ENCODE measurements at regions not wholly inside any gene's neighbourhood (a gene's known extent, or its start where the extent isn't known, plus 50 kb on each side); places are given as distances from the start of the nearest gene placed in this dataset.

GRCh38 chr3:66106788-66107187, 68.1 kb upstream of the MAGI1 start:
- DNase-seq = no peak
- TF ChIP-seq GATA1 (IDR thresholded peaks at IDR 0.05; ENCODE audit: low read depth, low read length) (no peak), POLR2A (IDR thresholded peaks at IDR 0.05; ENCODE audit: low read length) (no peak)

DNA sequence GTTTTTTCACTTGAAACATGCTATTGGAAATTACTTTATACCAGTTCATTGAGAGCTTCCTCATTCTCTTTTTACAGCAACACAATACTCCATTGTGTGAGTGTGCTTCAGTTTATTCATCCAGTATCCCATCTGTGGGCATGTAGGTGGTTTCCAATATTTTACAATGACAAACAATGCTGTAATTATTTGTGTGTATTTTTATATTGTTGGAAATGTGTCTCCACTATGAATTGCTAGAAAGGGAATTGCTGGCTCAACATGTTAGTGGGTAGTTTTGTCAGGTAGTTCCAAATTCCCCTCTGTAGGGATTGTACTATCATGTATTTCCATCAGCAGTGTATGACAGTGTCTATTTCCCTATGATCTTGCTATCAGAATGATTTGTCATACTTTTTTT, 65.8 kb upstream of the MAGI1 start:
- DNase-seq = no peak

GRCh38 chr3:66103729-66104128, 65.0 kb upstream of the MAGI1 start:
- TF ChIP-seq POLR2A (IDR thresholded peaks at IDR 0.05; ENCODE audit: low read length) (no peak), GATA1 (IDR thresholded peaks at IDR 0.05; ENCODE audit: low read depth, low read length) (no peak)

More for the DNA sequence above, 65.8 kb upstream of the MAGI1 start:
- TF ChIP-seq GATA1 (IDR thresholded peaks at IDR 0.05; ENCODE audit: low read depth, low read length) (no peak), POLR2A (IDR thresholded peaks at IDR 0.05; ENCODE audit: low read length) (no peak)

DNA sequence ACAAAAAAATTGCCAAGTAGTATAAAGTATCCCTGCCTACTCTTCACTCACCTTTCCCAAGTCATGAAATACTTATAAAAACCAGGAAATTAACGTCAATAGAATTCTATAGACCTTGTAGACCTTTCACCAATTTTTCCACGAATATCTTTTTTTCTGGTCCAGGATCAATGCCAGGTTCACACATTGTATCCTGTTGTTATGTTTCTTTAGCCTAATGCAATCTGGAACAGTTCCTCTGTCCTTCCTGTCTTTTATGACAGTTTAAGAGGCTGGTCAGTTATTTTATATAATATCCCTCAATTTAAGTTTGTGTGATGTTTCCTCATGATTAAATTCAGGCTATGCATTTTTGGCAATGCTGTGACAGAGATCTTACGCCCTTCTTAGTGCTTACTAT, 63.2 kb upstream of the MAGI1 start:
- DNase-seq = no peak
- TF ChIP-seq POLR2A (IDR thresholded peaks at IDR 0.05; ENCODE audit: low read length) = no peak
- no peak for TF ChIP-seq GATA1 (IDR thresholded peaks at IDR 0.05; ENCODE audit: low read depth, low read length)

More at GRCh38 chr3:66103729-66104128, 65.0 kb upstream of the MAGI1 start:
- no peak for DNase-seq

GRCh38 chr3:66099541-66100065, 60.9 kb upstream of the MAGI1 start:
- TF ChIP-seq POLR2A (IDR thresholded peaks at IDR 0.05; ENCODE audit: low read length) (no peak), GATA1 (IDR thresholded peaks at IDR 0.05; ENCODE audit: low read depth, low read length) (no peak)
- no peak for DNase-seq

DNA sequence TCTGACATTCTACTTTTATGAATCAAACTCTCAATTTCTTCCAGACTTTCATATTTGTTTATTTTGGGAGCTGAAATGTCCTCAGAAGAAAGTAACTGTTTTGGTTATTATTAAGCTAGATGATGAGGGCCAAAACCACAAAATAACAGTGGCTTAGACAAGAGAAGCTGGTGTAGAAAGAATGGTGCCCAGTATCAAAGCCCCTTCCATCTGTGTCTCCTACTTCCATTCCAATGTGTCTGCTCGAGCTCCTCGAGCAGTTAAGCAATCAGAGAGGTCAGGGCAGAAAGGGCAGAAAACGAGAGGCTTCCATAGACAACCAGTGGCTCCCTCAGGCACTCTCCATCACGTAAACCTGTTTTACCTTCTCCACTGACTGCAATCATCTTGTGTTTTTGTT, 59.7 kb upstream of the MAGI1 start:
- DNase-seq = no peak
- TF ChIP-seq POLR2A (IDR thresholded peaks at IDR 0.05; ENCODE audit: low read length) (no peak), GATA1 (IDR thresholded peaks at IDR 0.05; ENCODE audit: low read depth, low read length) (no peak)

DNA sequence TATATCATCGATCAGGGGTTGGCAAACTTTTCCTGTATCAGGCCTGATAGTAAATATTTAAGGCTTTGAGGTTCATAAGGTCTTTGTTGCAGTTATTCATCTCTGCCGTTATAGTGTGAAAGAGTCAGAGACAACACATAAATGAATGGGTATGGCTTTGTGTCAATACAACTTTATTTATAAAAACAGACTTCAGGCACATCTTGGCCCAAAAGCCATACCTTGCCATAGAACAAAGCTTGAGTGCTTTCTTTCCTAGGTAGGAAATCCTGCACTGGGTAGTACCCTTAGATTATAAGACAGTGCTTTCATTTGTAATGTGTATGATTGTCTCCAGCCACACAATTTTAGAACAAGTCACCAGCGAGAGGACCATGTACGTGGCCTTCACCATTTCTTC, 58.9 kb upstream of the MAGI1 start:
- no peak for DNase-seq
- TF ChIP-seq GATA1 (IDR thresholded peaks at IDR 0.05; ENCODE audit: low read depth, low read length) (no peak), POLR2A (IDR thresholded peaks at IDR 0.05; ENCODE audit: low read length) (no peak)

- DNase-seq = no peak
- TF ChIP-seq GATA1 (IDR thresholded peaks at IDR 0.05; ENCODE audit: low read depth, low read length) = no peak
- TF ChIP-seq POLR2A (IDR thresholded peaks at IDR 0.05; ENCODE audit: low read length) = no peak
Observed at GRCh38 chr3:66095295-66096001, 56.7 kb upstream of the MAGI1 start.

GRCh38 chr3:66093981-66094380, 55.3 kb upstream of the MAGI1 start:
- DNase-seq = no peak
- TF ChIP-seq POLR2A (IDR thresholded peaks at IDR 0.05; ENCODE audit: low read length) = no peak
- TF ChIP-seq GATA1 (IDR thresholded peaks at IDR 0.05; ENCODE audit: low read depth, low read length) = no peak

DNA sequence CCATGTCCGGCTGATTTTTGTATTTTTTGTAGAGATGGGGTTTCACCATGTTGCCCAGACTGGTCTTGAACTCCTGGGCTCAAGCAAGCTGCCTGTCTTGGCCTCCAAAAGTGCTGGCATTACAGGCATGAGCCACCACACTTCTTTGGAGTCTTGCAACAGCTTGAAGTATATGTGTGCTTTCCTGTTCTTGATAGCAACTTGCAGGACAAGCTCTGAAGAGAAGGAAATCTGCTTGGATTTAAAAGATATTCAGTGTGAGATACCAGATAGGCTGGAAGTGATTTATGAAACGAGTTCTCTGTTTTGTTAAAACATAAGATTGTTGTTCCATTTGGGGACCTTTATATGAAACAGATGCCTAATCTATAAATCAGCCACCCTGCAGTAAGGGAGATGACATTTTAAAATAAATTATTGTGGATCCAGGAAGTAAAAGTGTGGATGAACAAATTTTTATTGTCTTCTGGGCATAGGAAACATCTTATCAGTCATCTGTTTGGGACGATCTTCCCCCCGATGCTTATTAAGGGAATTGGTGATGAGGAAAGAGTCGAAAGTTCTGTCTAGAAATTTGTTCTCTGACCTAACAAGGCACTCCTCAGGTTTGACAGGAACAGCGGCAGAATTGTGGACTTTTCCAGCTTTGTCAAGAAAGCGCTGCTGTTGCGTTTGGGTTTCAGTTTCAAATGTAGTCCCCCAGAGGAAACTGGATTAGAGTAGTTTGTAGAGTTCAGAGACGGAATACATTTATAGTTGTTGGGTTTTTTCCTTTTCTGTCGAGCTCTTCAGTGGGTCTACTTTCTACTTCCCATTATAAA, 53.7 kb upstream of the MAGI1 start:
- TF ChIP-seq POLR2A (IDR thresholded peaks at IDR 0.05; ENCODE audit: low read length) (no peak), GATA1 (IDR thresholded peaks at IDR 0.05; ENCODE audit: low read depth, low read length) (no peak)
- DNase-seq = no peak

Data from erythroblast (primary cell).